Type B pancreatic cell (in vitro differentiated cells): ENCODE measurements at regions not wholly inside any gene's neighbourhood (a gene's known extent, or its start where the extent isn't known, plus 50 kb on each side); places are given as distances from the start of the nearest gene placed in this dataset.
A peak's percentile ranks its signal among the peaks of the same experiment; 100 is the strongest.

Experiments used
- DNase-seq: peaks from one replicate; pipeline ENCODE4 v3.0.0; 2021; ENCODE audit warnings: mixed read lengths; ENCODE audit not compliant: unreplicated experiment; ENCODE audit errors: extremely low spot score
- H3K27ac Mint-ChIP-seq: 2 replicates; pipeline ENCODE4 v1.8.0; 2021; ENCODE audit warnings: mild to moderate bottlenecking, mixed read lengths
- H3K27me3 Mint-ChIP-seq: 2 replicates; pipeline ENCODE4 v1.8.0; 2021; ENCODE audit warnings: mixed read lengths
- H3K36me3 Mint-ChIP-seq: 2 replicates; pipeline ENCODE4 v1.8.0; 2021; ENCODE audit warnings: mixed read lengths
- H3K4me1 Mint-ChIP-seq: one replicate; pipeline ENCODE4 v1.8.0; 2021; ENCODE audit warnings: mixed read lengths; ENCODE audit not compliant: unreplicated experiment
- H3K4me3 Mint-ChIP-seq: 2 replicates; pipeline ENCODE4 v1.8.0; 2021; ENCODE audit warnings: mild to moderate bottlenecking, mixed read lengths
- H3K9me3 Mint-ChIP-seq: 2 replicates; pipeline ENCODE4 v1.8.0; 2021; ENCODE audit warnings: mixed read lengths
- TF ChIP-seq, protein P1 (sequence below): fragments of 200-600 bp; sonication (generic); conservative IDR thresholded peaks from 2 replicates; pipeline ENCODE4 v1.5.0; 2021; ENCODE audit warnings: antibody characterized with exemption, mild to moderate bottlenecking

DNA sequence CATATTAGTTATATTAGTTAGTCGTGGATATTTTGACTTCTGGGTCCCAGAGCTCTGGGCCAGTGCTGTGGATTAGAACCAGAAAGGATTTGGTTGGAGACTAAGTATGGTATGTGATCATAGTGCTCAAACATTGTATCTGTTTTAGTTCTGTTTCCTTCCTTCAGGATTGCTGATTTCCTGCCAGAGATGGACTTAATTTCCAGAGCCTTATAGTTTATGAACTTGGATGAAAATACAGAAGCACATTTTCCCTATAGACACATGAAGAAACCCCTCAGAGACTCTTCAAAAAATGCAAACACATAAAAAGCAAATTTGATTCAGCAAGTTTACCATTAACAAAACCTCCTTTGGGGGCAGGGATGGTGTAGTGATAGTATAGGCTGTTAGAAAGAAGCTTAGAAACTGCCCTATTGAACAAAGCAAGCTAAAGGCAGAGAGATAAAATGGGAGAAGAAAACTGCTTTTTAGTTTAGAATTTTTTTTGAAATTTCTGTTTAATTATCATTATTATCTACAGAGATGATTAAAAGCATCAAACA is 88.7 kb upstream of the EFEMP1 start:
- peaks cover 14% of the 10 kb centered on the region for H3K4me1 Mint-ChIP-seq
- TF ChIP-seq, protein P1, sequence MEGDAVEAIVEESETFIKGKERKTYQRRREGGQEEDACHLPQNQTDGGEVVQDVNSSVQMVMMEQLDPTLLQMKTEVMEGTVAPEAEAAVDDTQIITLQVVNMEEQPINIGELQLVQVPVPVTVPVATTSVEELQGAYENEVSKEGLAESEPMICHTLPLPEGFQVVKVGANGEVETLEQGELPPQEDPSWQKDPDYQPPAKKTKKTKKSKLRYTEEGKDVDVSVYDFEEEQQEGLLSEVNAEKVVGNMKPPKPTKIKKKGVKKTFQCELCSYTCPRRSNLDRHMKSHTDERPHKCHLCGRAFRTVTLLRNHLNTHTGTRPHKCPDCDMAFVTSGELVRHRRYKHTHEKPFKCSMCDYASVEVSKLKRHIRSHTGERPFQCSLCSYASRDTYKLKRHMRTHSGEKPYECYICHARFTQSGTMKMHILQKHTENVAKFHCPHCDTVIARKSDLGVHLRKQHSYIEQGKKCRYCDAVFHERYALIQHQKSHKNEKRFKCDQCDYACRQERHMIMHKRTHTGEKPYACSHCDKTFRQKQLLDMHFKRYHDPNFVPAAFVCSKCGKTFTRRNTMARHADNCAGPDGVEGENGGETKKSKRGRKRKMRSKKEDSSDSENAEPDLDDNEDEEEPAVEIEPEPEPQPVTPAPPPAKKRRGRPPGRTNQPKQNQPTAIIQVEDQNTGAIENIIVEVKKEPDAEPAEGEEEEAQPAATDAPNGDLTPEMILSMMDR, result no peak
- H3K27me3 Mint-ChIP-seq, result peaks cover 38% of the 10 kb centered on the region
- no peak overlapping the region for H3K4me3 Mint-ChIP-seq
- H3K36me3 Mint-ChIP-seq, result no peaks in the 10 kb centered on the region
- no peak for DNase-seq
- H3K9me3 Mint-ChIP-seq, result no peaks in the 10 kb centered on the region
- H3K27ac Mint-ChIP-seq, result no peak overlapping the region

GRCh38 chr2:56013475-56013874 is 89.9 kb upstream of the EFEMP1 start:
- H3K4me3 Mint-ChIP-seq, result no peak overlapping the region
- no peaks in the 10 kb centered on the region for H3K36me3 Mint-ChIP-seq
- H3K27me3 Mint-ChIP-seq, result peaks cover 47% of the 10 kb centered on the region
- peaks cover 14% of the 10 kb centered on the region for H3K4me1 Mint-ChIP-seq
- H3K9me3 Mint-ChIP-seq, result no peaks in the 10 kb centered on the region
- TF ChIP-seq, protein P1, result no peak
- DNase-seq, result no peak
- no peak overlapping the region for H3K27ac Mint-ChIP-seq

DNA sequence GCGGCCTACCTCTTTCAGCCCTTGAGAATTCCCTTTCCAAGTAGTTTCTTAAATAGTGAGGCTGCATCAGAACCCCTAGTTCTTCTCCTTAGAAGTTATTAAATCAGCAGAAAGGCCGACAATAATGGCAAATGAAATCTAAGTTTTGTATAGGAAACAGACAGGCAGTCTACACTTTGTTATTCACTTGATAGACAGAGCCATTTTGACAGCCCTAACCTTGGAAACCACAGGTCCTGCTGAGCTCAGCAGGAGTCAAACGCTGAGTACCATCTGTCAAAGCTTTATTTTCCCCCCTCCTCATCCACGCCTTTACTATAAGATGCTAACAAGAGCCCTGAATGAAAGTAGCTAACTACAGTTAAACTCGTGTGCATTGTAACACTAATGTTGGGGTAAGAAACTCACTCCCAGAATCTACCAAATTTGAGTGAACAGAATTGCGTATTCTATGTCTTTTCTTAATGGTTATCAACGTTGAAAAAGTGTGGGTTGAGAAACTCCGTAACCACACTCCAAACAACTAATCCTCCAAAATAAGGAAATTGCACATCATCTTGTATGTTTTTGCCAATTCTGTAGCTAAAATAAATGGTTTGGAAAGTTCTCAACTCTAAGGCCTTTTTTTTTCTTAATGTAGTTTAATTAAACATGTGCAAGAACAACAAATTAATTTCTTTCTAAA is 90.6 kb upstream of the EFEMP1 start:
- peaks cover 53% of the 10 kb centered on the region for H3K27me3 Mint-ChIP-seq
- peak overlapping the region; percentile 4 for H3K4me3 Mint-ChIP-seq
- no peak for DNase-seq
- TF ChIP-seq, protein P1, result no peak
- no peaks in the 10 kb centered on the region for H3K36me3 Mint-ChIP-seq
- H3K27ac Mint-ChIP-seq, result no peak overlapping the region
- peaks cover 14% of the 10 kb centered on the region for H3K4me1 Mint-ChIP-seq
- no peaks in the 10 kb centered on the region for H3K9me3 Mint-ChIP-seq

- no peak for DNase-seq
- TF ChIP-seq, protein P1, result no peak
- H3K4me1 Mint-ChIP-seq, result peaks cover 14% of the 10 kb centered on the region
Measured at GRCh38 chr2:56015711-56016115, 92.1 kb upstream of the EFEMP1 start.

DNA sequence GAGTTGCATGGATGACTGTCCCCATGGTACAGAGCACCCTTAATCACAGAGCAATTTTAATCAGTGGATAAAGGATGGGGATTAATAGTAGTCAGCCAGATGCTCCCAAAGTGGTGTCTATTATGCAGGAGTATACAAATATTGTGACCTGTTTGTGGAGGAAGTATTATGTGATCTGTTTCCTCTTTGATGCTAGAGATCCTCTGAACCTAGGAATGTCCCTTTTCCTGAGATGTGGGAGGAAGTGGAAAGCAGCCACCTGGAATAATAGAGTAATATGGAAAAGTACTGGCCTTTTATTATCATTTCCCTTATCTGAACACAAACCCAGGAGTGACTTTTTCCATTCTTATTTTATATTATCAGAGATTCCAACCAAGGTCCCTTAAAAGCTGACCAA is 94.2 kb upstream of the EFEMP1 start:
- no peaks in the 10 kb centered on the region for H3K9me3 Mint-ChIP-seq
- TF ChIP-seq, protein P1, result no peak

More at GRCh38 chr2:56015711-56016115, 92.1 kb upstream of the EFEMP1 start:
- Mint-ChIP-seq H3K27me3 (peaks cover 59% of the 10 kb centered on the region), H3K4me3 (peak overlapping the region; percentile 10), H3K36me3 (no peaks in the 10 kb centered on the region), H3K9me3 (no peaks in the 10 kb centered on the region), H3K27ac (no peak overlapping the region)

More for the DNA sequence above, 94.2 kb upstream of the EFEMP1 start:
- DNase-seq, result no peak
- no peak overlapping the region for H3K4me3 Mint-ChIP-seq
- H3K36me3 Mint-ChIP-seq, result no peaks in the 10 kb centered on the region
- H3K27ac Mint-ChIP-seq, result no peak overlapping the region
- H3K27me3 Mint-ChIP-seq, result peaks cover 59% of the 10 kb centered on the region
- H3K4me1 Mint-ChIP-seq, result peaks cover 10% of the 10 kb centered on the region
